MM.1S (cell line): ENCODE measurements at regions not wholly inside any gene's neighbourhood (a gene's known extent, or its start where the extent isn't known, plus 50 kb on each side); places are given as distances from the start of the nearest gene placed in this dataset.

Source experiments
- CTCF ChIP-seq: fragments of 300-600 bp; sonication (generic); IDR thresholded peaks from 2 replicates; pipeline ENCODE4 v1.5.1; 2016; ENCODE audit warnings: antibody characterized with exemption, low read length, mixed read lengths
- EZH2 ChIP-seq: fragments of 300-600 bp; sonication (generic); optimal IDR thresholded peaks from 2 replicates; pipeline ENCODE3; 2017; ENCODE audit warnings: low read depth, mild to moderate bottlenecking, antibody characterized with exemption, low read length, mixed read lengths

- TF ChIP-seq CTCF (no peak), EZH2 (no peak)
Observed at GRCh38 chr18:44599412-44599811, 81.3 kb upstream of the SETBP1 start.
